Activated CD4-positive, alpha-beta memory T cell treated with anti-CD3 and anti-CD28 coated beads for 36 hours (primary cell): ENCODE measurements at regions not wholly inside any gene's neighbourhood (a gene's known extent, or its start where the extent isn't known, plus 50 kb on each side); places are given as distances from the start of the nearest gene placed in this dataset.

Experiments
- CTCF ChIA-PET: fragments of 350-600 bp; sonication (Branson Sonifier 250); formaldehyde crosslinking; loops from one replicate; lab custom pipeline; 2021; ENCODE audit warnings: antibody characterized with exemption, inconsistent platforms; lab: Charles Lee
- POLR2A ChIA-PET: fragments of 350-600 bp; sonication (Branson Sonifier 250); formaldehyde crosslinking; loops from one replicate; lab custom pipeline; 2021; ENCODE audit warnings: antibody characterized with exemption; lab: Charles Lee
- DNase-seq: peaks from one replicate; pipeline ENCODE4 v3.0.0-alpha.2; 2020
- H3K27ac Mint-ChIP-seq: one replicate; pipeline ENCODE4 v1.8.0; 2021; ENCODE audit warnings: mixed read lengths
- H3K27me3 Mint-ChIP-seq: one replicate; pipeline ENCODE4 v1.8.0; 2021; ENCODE audit warnings: mixed read lengths
- H3K36me3 Mint-ChIP-seq: one replicate; pipeline ENCODE4 v1.8.0; 2021; ENCODE audit warnings: mixed read lengths
- H3K4me1 Mint-ChIP-seq: one replicate; pipeline ENCODE4 v1.8.0; 2021; ENCODE audit warnings: low read depth, mixed read lengths
- H3K4me3 Mint-ChIP-seq: one replicate; pipeline ENCODE4 v1.8.0; 2021; ENCODE audit warnings: mild to moderate bottlenecking, mixed read lengths
- H3K9me3 Mint-ChIP-seq: one replicate; pipeline ENCODE4 v1.8.0; 2021; ENCODE audit warnings: mixed read lengths
- intact Hi-C: fragments of 100-400 bp; cut with micrococcal nuclease; formaldehyde crosslinking; loops from one replicate; pipeline ENCODE4 v1.15.1; 2023

DNA sequence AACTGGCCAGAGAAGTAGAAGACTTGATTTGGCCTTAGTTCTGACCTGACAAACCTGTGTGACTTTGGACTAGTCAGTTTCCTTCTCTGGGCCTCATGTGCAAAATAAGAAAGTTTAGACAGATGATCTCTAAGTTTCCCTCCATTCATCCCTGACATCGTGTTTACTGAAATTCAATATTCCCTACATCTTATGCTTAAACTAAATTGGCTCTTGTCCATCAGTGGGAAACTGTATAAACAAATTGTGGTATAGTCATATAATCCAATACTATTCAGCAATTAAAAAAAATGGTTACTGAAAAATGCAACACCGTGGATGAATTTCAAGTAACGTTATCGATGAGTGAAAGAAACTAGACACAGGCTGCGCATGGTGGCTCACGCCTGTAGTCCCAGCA is 64.4 kb upstream of the HRH1 start:
- DNase-seq = no peak
- POLR2A ChIA-PET = no interaction called here
- Mint-ChIP-seq H3K27ac (no peak overlapping the region), H3K9me3 (no peaks in the 10 kb centered on the region), H3K4me1 (no peaks in the 10 kb centered on the region), H3K4me3 (no peak overlapping the region), H3K27me3 (peaks cover 2% of the 10 kb centered on the region), H3K36me3 (no peaks in the 10 kb centered on the region)
- CTCF ChIA-PET = no interaction called here
- intact Hi-C loops = no loop called here

GRCh38 chr3:11090551-11090950 is 63.7 kb upstream of the HRH1 start:
- DNase-seq = no peak
- H3K27ac Mint-ChIP-seq = no peak overlapping the region
- CTCF ChIA-PET = no interaction called here

GRCh38 chr3:11091088-11091590 is 63.2 kb upstream of the HRH1 start:
- CTCF ChIA-PET = interaction anchor here (1.1 kb wide), 1 partner anchor 30 kb away, joined by 3 read pairs; no protein-coding TSS in a partner anchor
- no peaks in the 10 kb centered on the region for H3K9me3 Mint-ChIP-seq
- no peak for DNase-seq
- H3K4me1 Mint-ChIP-seq = peaks cover 1% of the 10 kb centered on the region
- H3K27me3 Mint-ChIP-seq = peaks cover 2% of the 10 kb centered on the region
- POLR2A ChIA-PET = no interaction called here
- intact Hi-C loops = no loop called here
- H3K36me3 Mint-ChIP-seq = no peaks in the 10 kb centered on the region
- H3K27ac Mint-ChIP-seq = no peak overlapping the region
- H3K4me3 Mint-ChIP-seq = no peak overlapping the region

More at GRCh38 chr3:11090551-11090950, 63.7 kb upstream of the HRH1 start:
- Mint-ChIP-seq H3K4me1 (no peaks in the 10 kb centered on the region), H3K27me3 (peaks cover 2% of the 10 kb centered on the region), H3K36me3 (no peaks in the 10 kb centered on the region), H3K4me3 (no peak overlapping the region), H3K9me3 (no peaks in the 10 kb centered on the region)
- intact Hi-C loops = no loop called here
- POLR2A ChIA-PET = no interaction called here

- H3K4me3 Mint-ChIP-seq = no peak overlapping the region
- DNase-seq = no peak
- H3K27ac Mint-ChIP-seq = no peak overlapping the region
- ChIA-PET POLR2A (no interaction called here), CTCF (interaction anchor here (1.1 kb wide), 1 partner anchor 31 kb away, joined by 3 read pairs; no protein-coding TSS in a partner anchor)
- no peaks in the 10 kb centered on the region for H3K36me3 Mint-ChIP-seq
- peaks cover 2% of the 10 kb centered on the region for H3K27me3 Mint-ChIP-seq
- intact Hi-C loops = no loop called here
- H3K4me1 Mint-ChIP-seq = peaks cover 8% of the 10 kb centered on the region
- no peaks in the 10 kb centered on the region for H3K9me3 Mint-ChIP-seq
Measured at GRCh38 chr3:11091791-11092190, 62.5 kb upstream of the HRH1 start.

GRCh38 chr3:11093823-11094340 is 60.4 kb upstream of the HRH1 start:
- Mint-ChIP-seq H3K27me3 (peaks cover 9% of the 10 kb centered on the region), H3K9me3 (no peaks in the 10 kb centered on the region), H3K4me3 (no peak overlapping the region), H3K27ac (no peak overlapping the region), H3K4me1 (peaks cover 15% of the 10 kb centered on the region), H3K36me3 (no peaks in the 10 kb centered on the region)
- POLR2A ChIA-PET = no interaction called here
- no peak for DNase-seq
- CTCF ChIA-PET = no interaction called here
- intact Hi-C loops = no loop called here

- DNase-seq = no peak
- Mint-ChIP-seq H3K27ac (no peak overlapping the region), H3K4me3 (no peak overlapping the region), H3K36me3 (no peaks in the 10 kb centered on the region), H3K4me1 (peaks cover 15% of the 10 kb centered on the region), H3K27me3 (peaks cover 12% of the 10 kb centered on the region), H3K9me3 (no peaks in the 10 kb centered on the region)
- ChIA-PET POLR2A (no interaction called here), CTCF (interaction anchor here (1.7 kb wide), 1 partner anchor 151 kb away, joined by 4 read pairs; no protein-coding TSS in a partner anchor)
- intact Hi-C loops = loop anchor here (5.0 kb wide), 1 partner anchor 141 kb away; no protein-coding TSS in a partner anchor
Measured at GRCh38 chr3:11095932-11096265, 58.4 kb upstream of the HRH1 start.

GRCh38 chr3:11096266-11097139 is 57.8 kb upstream of the HRH1 start:
- peak overlapping the region; percentile 51 for H3K4me3 Mint-ChIP-seq
- peaks cover 15% of the 10 kb centered on the region for H3K4me1 Mint-ChIP-seq
- H3K27ac Mint-ChIP-seq = no peak overlapping the region
- intact Hi-C loops = loop anchor here (5.0 kb wide), 1 partner anchor 141 kb away; no protein-coding TSS in a partner anchor
- peaks cover 12% of the 10 kb centered on the region for H3K27me3 Mint-ChIP-seq
- H3K36me3 Mint-ChIP-seq = no peaks in the 10 kb centered on the region
- POLR2A ChIA-PET = interaction anchor here (0.6 kb wide), 1 partner anchor 99 kb away, joined by 3 read pairs; no protein-coding TSS in a partner anchor
- DNase-seq = peak; percentile 85
- CTCF ChIA-PET = interaction anchor here (1.7 kb wide), 1 partner anchor 152 kb away, joined by 4 read pairs; no protein-coding TSS in a partner anchor
- no peaks in the 10 kb centered on the region for H3K9me3 Mint-ChIP-seq

DNA sequence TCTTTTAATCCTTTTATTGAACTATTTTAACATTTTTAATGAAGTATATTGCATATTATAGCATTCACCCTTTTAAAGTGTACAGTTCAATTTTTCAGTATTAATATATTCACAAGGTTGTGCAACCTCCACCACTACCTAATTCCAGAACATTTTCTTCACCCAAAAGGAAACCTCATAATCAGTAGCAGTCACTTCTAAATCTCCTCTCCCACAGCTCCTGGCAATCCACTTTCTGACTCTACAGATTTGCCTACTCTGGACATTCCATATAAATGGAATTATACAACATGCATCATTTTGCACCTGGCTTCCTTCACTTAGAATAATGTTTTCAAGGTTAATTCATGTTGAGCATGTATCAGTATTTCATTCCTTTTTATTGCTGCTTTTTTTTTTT is 55.0 kb upstream of the HRH1 start:
- Mint-ChIP-seq H3K4me1 (peaks cover 15% of the 10 kb centered on the region), H3K27me3 (peaks cover 12% of the 10 kb centered on the region), H3K9me3 (peaks cover 15% of the 10 kb centered on the region), H3K36me3 (no peaks in the 10 kb centered on the region), H3K4me3 (no peak overlapping the region), H3K27ac (no peak overlapping the region)
- POLR2A ChIA-PET = no interaction called here
- CTCF ChIA-PET = no interaction called here
- DNase-seq = no peak
- intact Hi-C loops = loop anchor here (5.0 kb wide), 1 partner anchor 138 kb away; no protein-coding TSS in a partner anchor
